Panc1 (cell line): ENCODE measurements at regions not wholly inside any gene's neighbourhood (a gene's known extent, or its start where the extent isn't known, plus 50 kb on each side); places are given as distances from the start of the nearest gene placed in this dataset.

Source experiments
- ATAC-seq: fragments of 200-7000 bp; cut with Tn5 transposase; 2 replicates; pipeline ENCODE4 v1.9.1; 2020; ENCODE audit warnings: mild to moderate bottlenecking, moderate library complexity
- BruUV-seq: library from RNA; stranded (reverse); fragments of 400-500 nt; replicated peaks from 2 replicates; lab custom pipeline; 2021; lab: Mats Ljungman, UMichigan
- CTCF ChIA-PET: fragments of 300-600 bp; sonication (Branson Sonifier 250); formaldehyde crosslinking; loops from one replicate; lab custom pipeline; 2022; ENCODE audit warnings: antibody characterized with exemption; lab: Charles Lee
- POLR2A ChIA-PET: fragments of 300-600 bp; sonication (Branson Sonifier 250); formaldehyde crosslinking; loops from one replicate; lab custom pipeline; 2022; ENCODE audit warnings: antibody characterized with exemption; lab: Charles Lee
- DNase-seq: peaks from one replicate; pipeline ENCODE4 v3.0.0-alpha.2; 2010; ENCODE audit warnings: low read depth, low spot score
- H3K27ac ChIP-seq: 2 replicates; pipeline ENCODE4 v1.5.1; 2011; ENCODE audit warnings: mild to moderate bottlenecking, low read length, inconsistent platforms
- H3K27me3 ChIP-seq: fragments of 200-500 bp; sonication (Bioruptor generic); 2 replicates; pipeline ENCODE4 v1.6.0; 2014; ENCODE audit warnings: low read length, inconsistent platforms; ENCODE audit not compliant: control insufficient read depth, insufficient read depth
- H3K36me3 ChIP-seq: fragments of 200-500 bp; sonication (Bioruptor generic); 2 replicates; pipeline ENCODE4 v1.5.1; 2014; ENCODE audit warnings: inconsistent platforms, mild to moderate bottlenecking, low read length, moderate library complexity; ENCODE audit not compliant: control insufficient read depth, insufficient read depth
- H3K4me1 ChIP-seq: 2 replicates; pipeline ENCODE4 v1.5.1; 2011; ENCODE audit warnings: inconsistent platforms, mild to moderate bottlenecking, low read length, moderate library complexity; ENCODE audit not compliant: control insufficient read depth, insufficient read depth
- H3K4me3 ChIP-seq, 2 experiments: 2 replicates each; pipeline ENCODE4 v1.5.1; 2011 to 2012; ENCODE audit warnings: low read depth in 2 of 2, low read length in 2 of 2, mild to moderate bottlenecking in 2 of 2, inconsistent platforms in 1 of 2, moderate library complexity in 1 of 2
- H3K9me3 ChIP-seq: fragments of 200-500 bp; sonication (Bioruptor generic); 2 replicates; pipeline ENCODE4 v1.5.1; 2014; ENCODE audit warnings: low read depth, mild to moderate bottlenecking, inconsistent platforms, low read length, moderate library complexity; ENCODE audit not compliant: control insufficient read depth, insufficient read depth
- CTCF ChIP-seq: fragments of 450-650 bp; IDR thresholded peaks from 2 replicates; pipeline ENCODE4 v1.5.1; 2017; ENCODE audit warnings: mild to moderate bottlenecking
- POLR2AphosphoS5 ChIP-seq: IDR thresholded peaks from 2 replicates; pipeline ENCODE4 v1.6.1; 2012; ENCODE audit warnings: mild to moderate bottlenecking, low read depth, low read length, moderate library complexity
- REST ChIP-seq, 2 experiments: IDR thresholded peaks; 2 replicates each; pipeline ENCODE4 v1.6.1; 2011 to 2012; ENCODE audit warnings: low read depth in 2 of 2, control low read depth in 1 of 2, low read length in 1 of 2, mild to moderate bottlenecking in 1 of 2, moderate library complexity in 1 of 2; ENCODE audit not compliant: insufficient read depth in 1 of 2
- SIN3A ChIP-seq: IDR thresholded peaks from 2 replicates; pipeline ENCODE4 v1.6.1; 2012; ENCODE audit warnings: low read depth, mild to moderate bottlenecking, low read length, moderate library complexity, borderline replicate concordance; ENCODE audit not compliant: insufficient read depth
- TCF7L2 ChIP-seq: IDR thresholded peaks from 2 replicates; pipeline ENCODE4 v1.6.1; 2011; ENCODE audit warnings: mild to moderate bottlenecking, low read depth, low read length, inconsistent platforms
- in situ Hi-C: cut with HindIII; loops from 2 replicates; pipeline ENCODE4 v1.10.0; 2016; ENCODE audit warnings: low sequenced_read_pairs, low pct_unique_long_range_greater_than_20kb
- intact Hi-C: fragments of 100-400 bp; cut with micrococcal nuclease; formaldehyde crosslinking; loops from one replicate; pipeline ENCODE4 v1.10.0; 2022; ENCODE audit not compliant: unreplicated experiment

GRCh38 chr10:10223131-10223530, 794.5 kb upstream of the CELF2 start:
- Histone ChIP-seq H3K27ac (no peak overlapping the region), H3K4me3 (no peak overlapping the region), H3K27me3 (no peaks in the 10 kb centered on the region), H3K9me3 (no peaks in the 10 kb centered on the region), H3K4me1 (no peaks in the 10 kb centered on the region), H3K36me3 (no peaks in the 10 kb centered on the region)
- CTCF ChIA-PET, result no interaction called here
- intact Hi-C loops, result no loop called here
- in situ Hi-C loops, result no loop called here
- no peak for DNase-seq
- POLR2A ChIA-PET, result no interaction called here
- no TSS peak for BruUV-seq
- ATAC-seq, result no peak
- TF ChIP-seq SIN3A (no peak), TCF7L2 (no peak)

- no peaks in the 10 kb centered on the region for H3K36me3 ChIP-seq
- no TSS peak for BruUV-seq
- TF ChIP-seq TCF7L2 (no peak), SIN3A (no peak)
- CTCF ChIA-PET, result no interaction called here
- no peak overlapping the region for H3K27ac ChIP-seq
- H3K4me1 ChIP-seq, result no peaks in the 10 kb centered on the region
- intact Hi-C loops, result no loop called here
- H3K9me3 ChIP-seq, result no peaks in the 10 kb centered on the region
- no peak overlapping the region for H3K4me3 ChIP-seq
- in situ Hi-C loops, result no loop called here
- POLR2A ChIA-PET, result no interaction called here
- no peak for DNase-seq
- no peaks in the 10 kb centered on the region for H3K27me3 ChIP-seq
- no peak for ATAC-seq
Measured at GRCh38 chr10:10225136-10225676, 792.5 kb upstream of the CELF2 start.

GRCh38 chr10:10233229-10233628, 784.4 kb upstream of the CELF2 start:
- Histone ChIP-seq H3K36me3 (no peaks in the 10 kb centered on the region), H3K4me3 (no peak overlapping the region), H3K9me3 (no peaks in the 10 kb centered on the region), H3K27ac (no peak overlapping the region), H3K27me3 (no peaks in the 10 kb centered on the region), H3K4me1 (no peaks in the 10 kb centered on the region)
- BruUV-seq, result no TSS peak
- ATAC-seq (no peak), DNase-seq (no peak)
- in situ Hi-C loops (no loop called here), intact Hi-C loops (no loop called here)
- no peak for TF ChIP-seq POLR2AphosphoS5
- no peak for TF ChIP-seq TCF7L2
- no peak for TF ChIP-seq CTCF
- no peak for TF ChIP-seq SIN3A
- TF ChIP-seq REST (IDR thresholded peaks at IDR 0.05; ENCODE audit: insufficient read depth in 1 of 2, low read depth in 2 of 2, low read length in 1 of 2), result no peak
- ChIA-PET POLR2A (no interaction called here), CTCF (no interaction called here)
